HUES48 (cell line): ENCODE measurements at regions not wholly inside any gene's neighbourhood (a gene's known extent, or its start where the extent isn't known, plus 50 kb on each side); places are given as distances from the start of the nearest gene placed in this dataset.

Experiments
- H3K27ac ChIP-seq: one replicate; pipeline ENCODE4 v1.7.0; 2013; ENCODE audit warnings: low read depth, low read length, inconsistent platforms
- H3K27me3 ChIP-seq: 2 replicates; pipeline ENCODE4 v1.6.1; 2013; ENCODE audit warnings: mild to moderate bottlenecking, low read length; ENCODE audit not compliant: control insufficient read depth, insufficient read depth
- H3K36me3 ChIP-seq: 2 replicates; pipeline ENCODE4 v1.6.1; 2013; ENCODE audit warnings: low read length; ENCODE audit not compliant: control insufficient read depth, insufficient read depth
- H3K4me1 ChIP-seq: 2 replicates; pipeline ENCODE4 v1.6.1; 2013; ENCODE audit warnings: mild to moderate bottlenecking, low read length; ENCODE audit not compliant: control insufficient read depth, insufficient read depth
- H3K4me3 ChIP-seq: 2 replicates; pipeline ENCODE4 v1.5.1; 2013; ENCODE audit warnings: mild to moderate bottlenecking, low read depth, low read length
- H3K9ac ChIP-seq: 2 replicates; pipeline ENCODE4 v1.6.1; 2013; ENCODE audit warnings: mild to moderate bottlenecking, low read depth, low read length, moderate library complexity
- H3K9me3 ChIP-seq: 2 replicates; pipeline ENCODE4 v1.6.1; 2013; ENCODE audit warnings: low read length; ENCODE audit not compliant: control insufficient read depth, insufficient read depth

- Histone ChIP-seq H3K36me3 (no peaks in the 10 kb centered on the region), H3K27ac (no peak overlapping the region), H3K27me3 (no peaks in the 10 kb centered on the region), H3K9me3 (0 out of 2 replicates have a peak, but pooled peaks cover 2% of the 10 kb centered on the region), H3K9ac (no peak overlapping the region), H3K4me3 (no peak overlapping the region), H3K4me1 (peaks cover 14% of the 10 kb centered on the region)
Measured at GRCh38 chr2:118339386-118339785, 251.1 kb downstream of the INSIG2 start.

GRCh38 chr2:118333664-118334063 is 245.4 kb downstream of the INSIG2 start:
- no peaks in the 10 kb centered on the region for H3K36me3 ChIP-seq
- no peak overlapping the region for H3K27ac ChIP-seq
- 0 out of 2 replicates have a peak, but pooled peaks cover 2% of the 10 kb centered on the region for H3K9me3 ChIP-seq
- no peaks in the 10 kb centered on the region for H3K4me1 ChIP-seq
- no peak overlapping the region for H3K9ac ChIP-seq
- H3K27me3 ChIP-seq = no peaks in the 10 kb centered on the region
- H3K4me3 ChIP-seq = no peak overlapping the region

GRCh38 chr2:118325321-118325955 is 237.2 kb downstream of the INSIG2 start:
- Histone ChIP-seq H3K27me3 (no peaks in the 10 kb centered on the region), H3K36me3 (no peaks in the 10 kb centered on the region), H3K27ac (no peak overlapping the region), H3K4me1 (peaks cover 19% of the 10 kb centered on the region), H3K9me3 (no peaks in the 10 kb centered on the region), H3K9ac (no peak overlapping the region), H3K4me3 (no peak overlapping the region)

GRCh38 chr2:118322406-118322805 is 234.1 kb downstream of the INSIG2 start:
- Histone ChIP-seq H3K36me3 (no peaks in the 10 kb centered on the region), H3K4me1 (peaks cover 48% of the 10 kb centered on the region), H3K27ac (no peak overlapping the region), H3K27me3 (no peaks in the 10 kb centered on the region), H3K9me3 (no peaks in the 10 kb centered on the region), H3K9ac (no peak overlapping the region), H3K4me3 (no peak overlapping the region)

DNA sequence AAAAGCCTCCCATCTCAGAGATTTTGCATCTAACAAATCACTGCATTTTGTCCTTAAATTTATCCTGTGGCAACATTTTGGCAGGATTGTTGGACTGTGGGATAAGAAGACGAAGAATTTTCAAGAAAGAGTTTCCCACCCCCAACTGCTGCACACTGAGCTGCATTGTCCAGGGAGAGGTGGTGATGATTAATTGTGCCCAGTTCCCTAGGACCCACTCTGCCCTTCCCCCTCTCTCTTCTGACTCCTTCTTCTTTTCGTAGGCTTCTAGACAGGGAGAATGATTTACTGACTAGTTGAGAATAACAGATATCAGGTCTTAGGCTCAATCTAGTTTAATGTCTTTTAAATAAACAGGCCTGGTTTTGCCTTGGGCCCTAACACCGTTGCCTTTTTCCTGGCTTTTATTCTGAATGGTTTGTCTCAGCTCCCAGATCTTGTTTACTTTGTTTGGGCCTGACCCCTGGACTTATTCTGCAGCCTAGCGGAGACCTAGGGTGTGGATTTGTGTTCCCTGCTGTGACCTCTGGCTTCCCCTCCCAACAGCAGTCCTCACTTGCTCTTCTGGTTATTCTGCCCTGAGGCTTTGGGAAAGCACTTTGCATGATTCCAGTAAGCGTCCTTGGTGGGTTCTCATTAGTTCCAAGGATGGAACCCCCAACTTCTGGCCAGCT is 233.3 kb downstream of the INSIG2 start:
- H3K36me3 ChIP-seq = no peaks in the 10 kb centered on the region
- no peak overlapping the region; the same call in 1 of the 2 replicates for H3K4me3 ChIP-seq
- H3K9ac ChIP-seq = no peak overlapping the region; the same call in 1 of the 2 replicates
- no peaks in the 10 kb centered on the region for H3K9me3 ChIP-seq
- H3K4me1 ChIP-seq = peaks cover 53% of the 10 kb centered on the region
- peak overlapping the region; percentile 36 for H3K27ac ChIP-seq
- H3K27me3 ChIP-seq = no peaks in the 10 kb centered on the region

DNA sequence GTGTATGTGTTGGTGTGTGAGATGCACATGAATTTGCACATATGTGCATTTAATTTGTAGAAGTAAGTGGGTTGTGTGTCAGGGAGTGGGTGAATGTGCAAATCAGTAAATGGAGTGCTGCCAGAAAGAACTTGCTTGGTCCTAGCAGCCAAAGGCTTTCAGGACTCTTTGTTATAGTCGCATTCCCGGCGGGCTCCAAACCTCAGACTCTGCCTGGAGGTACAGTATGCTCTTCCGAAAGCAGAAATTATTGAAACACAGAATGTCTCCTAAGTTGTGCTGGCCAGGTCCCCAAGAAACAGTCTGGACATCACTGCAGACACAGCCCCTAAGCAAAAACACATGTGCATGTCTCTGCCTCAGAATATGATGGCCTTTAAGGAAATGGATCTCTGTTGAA is 232.4 kb downstream of the INSIG2 start:
- Histone ChIP-seq H3K9ac (peak overlapping the region; percentile 49; the same call in 1 of the 2 replicates), H3K27ac (peak overlapping the region; percentile 92), H3K36me3 (no peaks in the 10 kb centered on the region), H3K4me1 (peaks cover 53% of the 10 kb centered on the region), H3K4me3 (peak overlapping the region; percentile 48), H3K9me3 (no peaks in the 10 kb centered on the region), H3K27me3 (no peaks in the 10 kb centered on the region)

- no peaks in the 10 kb centered on the region for H3K36me3 ChIP-seq
- peak overlapping the region; percentile 92 for H3K27ac ChIP-seq
- no peaks in the 10 kb centered on the region for H3K27me3 ChIP-seq
- H3K9me3 ChIP-seq = no peaks in the 10 kb centered on the region
- H3K4me3 ChIP-seq = peak overlapping the region; percentile 48
- H3K9ac ChIP-seq = peak overlapping the region; percentile 49; the same call in 1 of the 2 replicates
- H3K4me1 ChIP-seq = peaks cover 53% of the 10 kb centered on the region
Measured at GRCh38 chr2:118320196-118320595, 231.9 kb downstream of the INSIG2 start.

GRCh38 chr2:118319271-118319684 is 231.0 kb downstream of the INSIG2 start:
- H3K9ac ChIP-seq = peak overlapping the region; percentile 61

GRCh38 chr2:118315606-118316005 is 227.3 kb downstream of the INSIG2 start:
- no peaks in the 10 kb centered on the region for H3K36me3 ChIP-seq
- no peak overlapping the region for H3K4me3 ChIP-seq
- no peak overlapping the region for H3K9ac ChIP-seq
- H3K27ac ChIP-seq = no peak overlapping the region
- H3K27me3 ChIP-seq = no peaks in the 10 kb centered on the region
- peaks cover 64% of the 10 kb centered on the region for H3K4me1 ChIP-seq
- H3K9me3 ChIP-seq = no peaks in the 10 kb centered on the region

More at GRCh38 chr2:118319271-118319684, 231.0 kb downstream of the INSIG2 start:
- Histone ChIP-seq H3K4me3 (peak overlapping the region; percentile 51), H3K27me3 (no peaks in the 10 kb centered on the region), H3K27ac (peak overlapping the region; percentile 92), H3K36me3 (no peaks in the 10 kb centered on the region), H3K9me3 (no peaks in the 10 kb centered on the region), H3K4me1 (peaks cover 55% of the 10 kb centered on the region)

GRCh38 chr2:118312969-118313756 is 224.9 kb downstream of the INSIG2 start:
- no peak overlapping the region for H3K9ac ChIP-seq
- H3K36me3 ChIP-seq = no peaks in the 10 kb centered on the region
- H3K4me1 ChIP-seq = peaks cover 51% of the 10 kb centered on the region
- H3K27me3 ChIP-seq = peaks cover 3% of the 10 kb centered on the region
- H3K4me3 ChIP-seq = no peak overlapping the region
- H3K27ac ChIP-seq = no peak overlapping the region
- no peaks in the 10 kb centered on the region for H3K9me3 ChIP-seq
